Peyer's patch (tissue), 4 donors: ENCODE measurements at regions not wholly inside any gene's neighbourhood (a gene's known extent, or its start where the extent isn't known, plus 50 kb on each side); places are given as distances from the start of the nearest gene placed in this dataset.

Experiments
- DNase-seq, 3 donors: peaks; one replicate each; pipeline ENCODE4 v3.0.0-alpha.2; 2017 to 2019
- H3K27ac ChIP-seq, 4 donors: fragments of 200-600 bp; sonication (generic); one replicate each; pipeline ENCODE4 v1.5.1; 2016 to 2019
- H3K27me3 ChIP-seq, 2 donors: fragments of 200-600 bp; sonication (generic); one replicate each; pipeline ENCODE4 v1.5.1; 2019
- H3K36me3 ChIP-seq, 3 donors: fragments of 200-600 bp; sonication (generic); one replicate each; pipeline ENCODE4 v1.5.1; 2016 to 2019
- H3K4me1 ChIP-seq, 4 donors: fragments of 200-600 bp; sonication (generic); one replicate each; pipeline ENCODE4 v1.5.1; 2016 to 2019
- H3K4me3 ChIP-seq, 4 donors: fragments of 200-600 bp; sonication (generic); 1 replicate in 3 of 4; 2 replicates in 1 of 4; pipeline ENCODE4 v1.5.1; 2016 to 2019; ENCODE audit warnings: mild to moderate bottlenecking in 1 of 4
- H3K9me3 ChIP-seq, 4 donors: fragments of 200-600 bp; sonication (generic); one replicate each; pipeline ENCODE4 v1.5.1; 2016 to 2019; ENCODE audit warnings: mild to moderate bottlenecking in 1 of 4
- CTCF ChIP-seq, 6 experiments: fragments of 450-650 bp in 4 of 6; fragments of 200-600 bp in 2 of 6; sonication (generic) in 1 of 6; IDR thresholded peaks; one replicate each; pipeline ENCODE4 v1.5.1; 2017 to 2019; ENCODE audit warnings: antibody characterized with exemption in 6 of 6, mild to moderate bottlenecking in 3 of 6, moderate library complexity in 1 of 6
- POLR2A ChIP-seq, 2 donors: fragments of 450-650 bp; IDR thresholded peaks; one replicate each; pipeline ENCODE4 v1.5.1; 2017; ENCODE audit warnings: antibody characterized with exemption in 2 of 2, mild to moderate bottlenecking in 2 of 2, moderate library complexity in 2 of 2

DNA sequence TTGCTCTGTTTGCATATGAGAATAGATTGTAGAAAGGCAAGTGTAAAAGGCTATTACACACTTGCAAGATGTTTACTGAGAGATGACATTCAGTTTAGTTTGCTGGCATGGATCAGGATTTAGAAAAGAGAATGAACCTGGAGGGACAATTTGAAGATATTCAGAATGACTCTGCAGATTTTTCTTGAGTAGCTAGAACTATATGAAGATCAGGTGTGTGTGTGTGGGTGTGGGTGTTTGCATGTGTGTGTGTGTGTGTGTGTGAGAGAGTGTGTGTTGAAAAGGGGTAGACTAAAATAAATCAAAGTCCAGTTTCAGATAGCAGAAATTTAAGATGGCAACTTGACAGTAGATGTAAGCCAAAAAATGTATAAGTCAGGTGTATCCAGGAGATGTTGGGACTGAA is 74.0 kb upstream of the ANXA1 start:
- no peaks in the 10 kb centered on the region for H3K27me3 ChIP-seq
- no peak for DNase-seq
- H3K4me3 ChIP-seq = no peak overlapping the region
- H3K36me3 ChIP-seq = no peaks in the 10 kb centered on the region
- peaks cover 0 to 17% (median 0%) of the 10 kb centered on the region in 4 donors for H3K4me1 ChIP-seq
- TF ChIP-seq CTCF (IDR thresholded peaks at IDR 0.05) = no peak
- no peak for TF ChIP-seq POLR2A (IDR thresholded peaks at IDR 0.05)
- no peak overlapping the region for H3K27ac ChIP-seq
- H3K9me3 ChIP-seq = no peaks in the 10 kb centered on the region

GRCh38 chr9:73076970-73077369 is 74.7 kb upstream of the ANXA1 start:
- Histone ChIP-seq H3K27me3 (no peaks in the 10 kb centered on the region), H3K36me3 (no peaks in the 10 kb centered on the region), H3K4me3 (no peak overlapping the region), H3K27ac (no peak overlapping the region), H3K4me1 (peaks cover 0 to 12% (median 0%) of the 10 kb centered on the region in 4 donors), H3K9me3 (no peaks in the 10 kb centered on the region)
- TF ChIP-seq POLR2A (IDR thresholded peaks at IDR 0.05) = no peak
- TF ChIP-seq CTCF (IDR thresholded peaks at IDR 0.05) = no peak
- DNase-seq = no peak

DNA sequence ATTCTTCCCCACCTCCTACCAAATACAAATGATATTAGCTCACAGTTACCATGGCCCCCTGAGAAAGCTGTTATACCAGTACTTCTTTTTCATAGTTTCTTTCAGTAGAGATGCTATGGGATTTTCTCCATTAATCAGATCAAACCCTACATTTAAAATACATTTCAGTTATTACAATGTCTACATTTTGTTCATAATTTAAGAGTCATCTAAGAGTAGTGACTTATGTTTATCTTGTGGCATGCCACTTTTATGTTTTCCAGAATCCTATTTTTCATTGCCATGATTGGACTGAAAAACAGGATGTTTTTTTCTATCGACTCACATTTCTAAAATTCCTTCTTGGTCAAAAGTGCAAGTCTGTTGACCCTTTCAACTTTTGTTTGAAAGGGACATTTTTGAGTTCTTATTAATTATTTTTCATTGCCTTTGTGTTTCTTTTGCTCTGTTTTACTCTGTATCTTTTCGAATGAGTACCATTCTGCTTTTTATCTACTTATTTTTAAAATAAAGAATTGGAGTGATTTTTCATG is 77.4 kb upstream of the ANXA1 start:
- DNase-seq = no peak
- H3K36me3 ChIP-seq = no peaks in the 10 kb centered on the region
- H3K9me3 ChIP-seq = no peaks in the 10 kb centered on the region
- no peaks in the 10 kb centered on the region for H3K27me3 ChIP-seq
- no peak for TF ChIP-seq CTCF (IDR thresholded peaks at IDR 0.05)
- no peak for TF ChIP-seq POLR2A (IDR thresholded peaks at IDR 0.05)
- no peak overlapping the region for H3K4me3 ChIP-seq
- H3K4me1 ChIP-seq = no peaks in the 10 kb centered on the region
- peak overlapping the region in 2 of 4 donors; percentile 13 to 18 for H3K27ac ChIP-seq

DNA sequence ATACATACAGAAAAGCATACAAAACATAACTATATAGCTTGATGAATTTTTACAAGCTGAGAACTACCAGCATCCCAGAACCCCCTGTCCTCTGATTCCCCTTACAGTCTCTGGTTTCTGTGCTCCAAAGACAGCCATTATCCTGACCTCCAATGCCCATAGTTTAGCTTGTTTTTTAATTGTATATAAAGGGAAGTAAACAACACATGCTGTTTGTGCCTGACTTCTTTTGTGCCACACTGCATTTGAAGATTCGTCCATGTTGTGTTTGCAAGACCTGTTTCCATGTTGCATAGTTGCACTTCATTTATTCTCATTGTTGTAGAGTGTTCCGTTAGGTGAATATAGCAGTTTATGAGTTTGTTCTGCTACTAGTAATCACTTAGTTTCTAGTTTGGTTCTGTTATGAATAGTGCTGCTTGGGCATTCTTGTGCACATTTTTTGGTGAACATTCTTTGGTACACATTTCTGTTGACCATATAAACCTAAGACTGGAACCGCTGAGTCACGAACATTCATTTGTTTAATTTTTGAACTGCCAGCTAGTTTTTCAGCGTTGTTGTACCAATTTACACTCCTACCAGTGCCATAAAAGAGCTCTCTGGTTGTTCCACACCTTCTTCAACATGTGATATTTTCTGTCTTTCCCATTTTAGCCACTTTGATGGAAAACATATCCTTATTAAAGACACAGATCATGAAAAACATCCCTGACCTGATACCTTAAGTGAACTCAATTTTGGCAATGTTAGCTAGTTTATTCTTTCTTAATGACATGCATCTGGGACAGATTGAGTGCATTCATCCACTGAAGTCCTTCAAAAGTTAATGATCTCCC is 78.1 kb upstream of the ANXA1 start:
- TF ChIP-seq POLR2A (IDR thresholded peaks at IDR 0.05) (no peak), CTCF (IDR thresholded peaks at IDR 0.05) (no peak)
- H3K27me3 ChIP-seq = no peaks in the 10 kb centered on the region
- no peak for DNase-seq
- H3K27ac ChIP-seq = peak overlapping the region in 2 of 4 donors; percentile 13 to 18
- H3K4me1 ChIP-seq = no peaks in the 10 kb centered on the region
- no peak overlapping the region for H3K4me3 ChIP-seq
- no peaks in the 10 kb centered on the region for H3K9me3 ChIP-seq
- H3K36me3 ChIP-seq = no peaks in the 10 kb centered on the region

- H3K36me3 ChIP-seq = no peaks in the 10 kb centered on the region
- H3K27ac ChIP-seq = no peak overlapping the region
- no peaks in the 10 kb centered on the region for H3K4me1 ChIP-seq
- TF ChIP-seq POLR2A (IDR thresholded peaks at IDR 0.05) = no peak
- TF ChIP-seq CTCF (IDR thresholded peaks at IDR 0.05) = peak in 3 of 6 experiments; percentile 13 to 18 (median 14)
- no peak for DNase-seq
- no peak overlapping the region for H3K4me3 ChIP-seq
- H3K27me3 ChIP-seq = no peaks in the 10 kb centered on the region
- H3K9me3 ChIP-seq = no peaks in the 10 kb centered on the region
Measured at GRCh38 chr9:73067074-73067473, 84.6 kb upstream of the ANXA1 start.
